Calu3 (cell line): ENCODE measurements at regions not wholly inside any gene's neighbourhood (a gene's known extent, or its start where the extent isn't known, plus 50 kb on each side); places are given as distances from the start of the nearest gene placed in this dataset.

Experiments used
- BruUV-seq: library from RNA; stranded (reverse); fragments of 400-500 nt; replicated peaks from 2 replicates; lab custom pipeline; 2021; lab: Mats Ljungman, UMichigan
- CTCF ChIA-PET: fragments of 300-600 bp; sonication (Branson Sonifier 250); formaldehyde crosslinking; loops from one replicate; lab custom pipeline; 2022; ENCODE audit warnings: antibody characterized with exemption; lab: Charles Lee
- DNase-seq: peaks from one replicate; pipeline ENCODE4 v3.0.0; 2022
- H3K27ac Mint-ChIP-seq: one replicate; pipeline ENCODE4 v1.8.0; 2022; ENCODE audit warnings: mixed read lengths; ENCODE audit not compliant: unreplicated experiment
- H3K27me3 Mint-ChIP-seq: one replicate; pipeline ENCODE4 v1.8.0; 2022; ENCODE audit warnings: mixed read lengths; ENCODE audit not compliant: unreplicated experiment
- H3K36me3 Mint-ChIP-seq: one replicate; pipeline ENCODE4 v1.8.0; 2022; ENCODE audit warnings: mild to moderate bottlenecking, moderate library complexity, mixed read lengths; ENCODE audit not compliant: insufficient read depth, unreplicated experiment
- H3K4me1 Mint-ChIP-seq: one replicate; pipeline ENCODE4 v1.8.0; 2022; ENCODE audit warnings: mild to moderate bottlenecking, low read depth, mixed read lengths; ENCODE audit not compliant: unreplicated experiment
- H3K4me3 Mint-ChIP-seq: one replicate; pipeline ENCODE4 v1.8.0; 2022; ENCODE audit warnings: mild to moderate bottlenecking, low read depth, moderate library complexity, mixed read lengths; ENCODE audit not compliant: unreplicated experiment
- H3K9me3 Mint-ChIP-seq: one replicate; pipeline ENCODE4 v1.8.0; 2022; ENCODE audit warnings: low read depth, mixed read lengths; ENCODE audit not compliant: unreplicated experiment
- intact Hi-C: fragments of 100-400 bp; cut with micrococcal nuclease; formaldehyde crosslinking; loops from one replicate; pipeline ENCODE4 v1.10.0; 2022; ENCODE audit not compliant: unreplicated experiment
- TF ChIP-seq, protein P1 (sequence below): fragments of 200-600 bp; IDR thresholded peaks from one replicate; pipeline ENCODE4 v1.8.0; 2022; ENCODE audit warnings: antibody characterized with exemption; ENCODE audit not compliant: unreplicated experiment

DNA sequence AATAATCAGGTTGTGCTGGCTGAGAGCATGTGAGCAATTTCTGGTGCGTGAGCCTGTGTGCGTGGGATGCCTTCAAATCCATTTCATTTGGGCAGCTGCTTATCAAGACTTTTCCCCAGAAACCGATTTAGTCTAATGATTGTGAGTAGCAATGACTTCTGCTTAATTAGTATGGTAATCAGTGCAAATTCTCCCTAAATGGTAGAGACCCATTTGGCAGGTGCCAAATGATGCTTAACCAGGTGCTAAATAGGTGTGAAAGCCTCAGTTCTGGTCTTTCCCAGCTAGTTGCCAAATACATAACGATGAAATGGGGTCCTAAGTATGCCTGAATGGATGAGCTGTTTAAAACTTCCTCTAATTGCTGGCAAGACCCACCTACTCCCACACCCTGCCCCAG lies 248.4 kb upstream of the CCDC196 start:
- TF ChIP-seq, protein P1, sequence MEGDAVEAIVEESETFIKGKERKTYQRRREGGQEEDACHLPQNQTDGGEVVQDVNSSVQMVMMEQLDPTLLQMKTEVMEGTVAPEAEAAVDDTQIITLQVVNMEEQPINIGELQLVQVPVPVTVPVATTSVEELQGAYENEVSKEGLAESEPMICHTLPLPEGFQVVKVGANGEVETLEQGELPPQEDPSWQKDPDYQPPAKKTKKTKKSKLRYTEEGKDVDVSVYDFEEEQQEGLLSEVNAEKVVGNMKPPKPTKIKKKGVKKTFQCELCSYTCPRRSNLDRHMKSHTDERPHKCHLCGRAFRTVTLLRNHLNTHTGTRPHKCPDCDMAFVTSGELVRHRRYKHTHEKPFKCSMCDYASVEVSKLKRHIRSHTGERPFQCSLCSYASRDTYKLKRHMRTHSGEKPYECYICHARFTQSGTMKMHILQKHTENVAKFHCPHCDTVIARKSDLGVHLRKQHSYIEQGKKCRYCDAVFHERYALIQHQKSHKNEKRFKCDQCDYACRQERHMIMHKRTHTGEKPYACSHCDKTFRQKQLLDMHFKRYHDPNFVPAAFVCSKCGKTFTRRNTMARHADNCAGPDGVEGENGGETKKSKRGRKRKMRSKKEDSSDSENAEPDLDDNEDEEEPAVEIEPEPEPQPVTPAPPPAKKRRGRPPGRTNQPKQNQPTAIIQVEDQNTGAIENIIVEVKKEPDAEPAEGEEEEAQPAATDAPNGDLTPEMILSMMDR = no peak

GRCh38 chr14:66238969-66239368 lies 247.2 kb upstream of the CCDC196 start:
- H3K9me3 Mint-ChIP-seq = no peaks in the 10 kb centered on the region
- peaks cover 44% of the 10 kb centered on the region for H3K27me3 Mint-ChIP-seq
- H3K4me1 Mint-ChIP-seq = no peaks in the 10 kb centered on the region
- no peak for DNase-seq
- no peak overlapping the region for H3K4me3 Mint-ChIP-seq
- no peaks in the 10 kb centered on the region for H3K36me3 Mint-ChIP-seq
- intact Hi-C loops = no loop called here
- TF ChIP-seq, protein P1 = no peak
- CTCF ChIA-PET = no interaction called here
- BruUV-seq = no TSS peak
- H3K27ac Mint-ChIP-seq = no peak overlapping the region

More for the DNA sequence above, 248.4 kb upstream of the CCDC196 start:
- Mint-ChIP-seq H3K4me3 (no peak overlapping the region), H3K4me1 (no peaks in the 10 kb centered on the region), H3K36me3 (no peaks in the 10 kb centered on the region), H3K9me3 (no peaks in the 10 kb centered on the region), H3K27ac (no peak overlapping the region), H3K27me3 (peaks cover 45% of the 10 kb centered on the region)
- intact Hi-C loops = no loop called here
- CTCF ChIA-PET = no interaction called here
- DNase-seq = no peak
- no TSS peak for BruUV-seq

DNA sequence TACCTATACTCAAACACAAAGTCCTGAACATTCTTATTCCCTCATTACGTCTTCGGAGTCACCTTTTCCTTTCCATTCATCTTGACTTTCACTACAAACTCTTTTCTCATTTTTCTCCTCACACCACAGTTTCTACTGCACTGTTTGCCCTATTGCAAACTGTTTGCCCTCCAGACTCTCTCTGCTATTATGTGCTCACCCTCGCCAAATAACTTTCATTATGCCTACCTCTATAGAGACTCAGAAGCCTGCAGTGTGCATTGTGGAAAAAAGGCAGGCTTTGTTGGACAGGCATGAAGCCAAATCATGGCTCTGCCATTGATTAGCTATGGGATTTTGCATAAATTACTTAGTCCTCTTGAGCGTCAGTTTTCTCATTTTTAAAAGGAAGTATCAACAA lies 246.6 kb upstream of the CCDC196 start:
- Mint-ChIP-seq H3K9me3 (no peaks in the 10 kb centered on the region), H3K27ac (no peak overlapping the region), H3K4me3 (no peak overlapping the region), H3K36me3 (no peaks in the 10 kb centered on the region), H3K4me1 (no peaks in the 10 kb centered on the region), H3K27me3 (peaks cover 47% of the 10 kb centered on the region)
- CTCF ChIA-PET = no interaction called here
- TF ChIP-seq, protein P1 = no peak
- no TSS peak for BruUV-seq
- DNase-seq = no peak
- intact Hi-C loops = no loop called here

DNA sequence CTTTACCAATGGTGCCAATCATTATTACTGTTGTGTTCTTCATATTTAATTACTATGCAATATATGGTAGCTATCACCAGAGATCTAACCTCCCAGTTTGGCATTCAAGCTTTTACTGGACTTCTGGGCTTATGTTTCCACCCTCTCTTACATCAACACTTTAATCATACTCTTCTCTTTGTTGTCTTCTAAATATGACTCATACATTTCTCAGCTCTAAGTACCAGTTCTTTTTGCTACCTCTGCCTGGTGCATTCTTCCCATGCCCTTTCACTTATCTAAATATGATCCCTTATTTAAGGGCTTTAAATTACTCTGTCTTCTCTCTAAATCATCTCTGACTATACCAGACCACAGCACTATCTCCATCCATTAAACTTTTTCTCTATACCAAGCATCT lies 246.1 kb upstream of the CCDC196 start:
- H3K27me3 Mint-ChIP-seq = peaks cover 52% of the 10 kb centered on the region
- TF ChIP-seq, protein P1 = no peak

More for the DNA sequence above, 246.1 kb upstream of the CCDC196 start:
- no TSS peak for BruUV-seq
- Mint-ChIP-seq H3K4me3 (no peak overlapping the region), H3K9me3 (no peaks in the 10 kb centered on the region), H3K36me3 (no peaks in the 10 kb centered on the region), H3K4me1 (no peaks in the 10 kb centered on the region), H3K27ac (no peak overlapping the region)
- CTCF ChIA-PET = no interaction called here
- DNase-seq = no peak
- intact Hi-C loops = no loop called here
